Breast epithelium (tissue), 3 donors: ENCODE measurements at regions not wholly inside any gene's neighbourhood (a gene's known extent, or its start where the extent isn't known, plus 50 kb on each side); places are given as distances from the start of the nearest gene placed in this dataset.

ENCODE experiments used
- POLR2A ChIP-seq: fragments of 450-650 bp; IDR thresholded peaks from one replicate; pipeline ENCODE4 v1.6.1; 2016; ENCODE audit warnings: antibody characterized with exemption, mild to moderate bottlenecking, moderate library complexity
- POLR2AphosphoS5 ChIP-seq, 3 donors: sonication (generic); formaldehyde crosslinking; IDR thresholded peaks; one replicate each; pipeline ENCODE4 v1.6.1; 2017; ENCODE audit warnings: antibody characterized with exemption in 3 of 3
- TF ChIP-seq, protein P1 (sequence below), 3 donors: fragments of 450-650 bp; IDR thresholded peaks; one replicate each; pipeline ENCODE4 v1.5.1; 2016 to 2017; ENCODE audit warnings: antibody characterized with exemption in 3 of 3, mild to moderate bottlenecking in 3 of 3, moderate library complexity in 3 of 3

- TF ChIP-seq, protein P1, sequence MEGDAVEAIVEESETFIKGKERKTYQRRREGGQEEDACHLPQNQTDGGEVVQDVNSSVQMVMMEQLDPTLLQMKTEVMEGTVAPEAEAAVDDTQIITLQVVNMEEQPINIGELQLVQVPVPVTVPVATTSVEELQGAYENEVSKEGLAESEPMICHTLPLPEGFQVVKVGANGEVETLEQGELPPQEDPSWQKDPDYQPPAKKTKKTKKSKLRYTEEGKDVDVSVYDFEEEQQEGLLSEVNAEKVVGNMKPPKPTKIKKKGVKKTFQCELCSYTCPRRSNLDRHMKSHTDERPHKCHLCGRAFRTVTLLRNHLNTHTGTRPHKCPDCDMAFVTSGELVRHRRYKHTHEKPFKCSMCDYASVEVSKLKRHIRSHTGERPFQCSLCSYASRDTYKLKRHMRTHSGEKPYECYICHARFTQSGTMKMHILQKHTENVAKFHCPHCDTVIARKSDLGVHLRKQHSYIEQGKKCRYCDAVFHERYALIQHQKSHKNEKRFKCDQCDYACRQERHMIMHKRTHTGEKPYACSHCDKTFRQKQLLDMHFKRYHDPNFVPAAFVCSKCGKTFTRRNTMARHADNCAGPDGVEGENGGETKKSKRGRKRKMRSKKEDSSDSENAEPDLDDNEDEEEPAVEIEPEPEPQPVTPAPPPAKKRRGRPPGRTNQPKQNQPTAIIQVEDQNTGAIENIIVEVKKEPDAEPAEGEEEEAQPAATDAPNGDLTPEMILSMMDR (IDR thresholded peaks at IDR 0.05) = no peak
- TF ChIP-seq POLR2A (no peak), POLR2AphosphoS5 (IDR thresholded peaks at IDR 0.05) (no peak)
These were observed 64.9 kb upstream of the TLE1 start for GRCh38 chr9:81754245-81754644.
